Stimulated activated CD8-positive, alpha-beta memory T cell treated with anti-CD3 and anti-CD28 coated beads, Interleukin-12 subunit alpha, Interleukin-12 subunit beta, amount 100 ng/mL, for 24 hours (primary cell): ENCODE measurements at regions not wholly inside any gene's neighbourhood (a gene's known extent, or its start where the extent isn't known, plus 50 kb on each side); places are given as distances from the start of the nearest gene placed in this dataset.
A peak's percentile ranks its signal among the peaks of the same experiment; 100 is the strongest.
"Not testable (repeated sequence)": the region's sequence is repeated elsewhere in the genome, so short reads cannot be mapped to it uniquely, and the experiment has no call there.

Experiments used
- DNase-seq: peaks from one replicate; pipeline ENCODE4 v3.0.0-alpha.2; 2020; ENCODE audit errors: extremely low read depth

DNA sequence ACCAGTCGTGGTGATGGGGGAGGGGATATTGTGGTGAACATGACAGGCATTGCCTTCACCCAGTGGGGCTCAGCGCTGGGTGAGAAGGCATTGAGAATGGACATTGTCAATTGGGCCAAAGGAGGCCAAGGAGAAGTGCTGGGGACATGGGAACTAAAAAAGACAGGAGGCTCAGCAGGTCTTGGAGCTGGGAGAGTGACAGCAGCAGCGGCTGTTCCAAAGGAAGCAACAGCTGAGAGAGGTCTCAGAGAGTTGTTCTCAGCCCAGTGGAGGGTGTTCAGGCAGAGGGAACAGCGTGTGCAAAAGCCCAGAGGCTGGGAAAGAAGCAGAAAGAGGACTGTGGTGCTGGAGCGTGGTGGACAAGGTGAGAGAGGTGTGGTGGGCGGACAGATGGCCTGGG, 56.6 kb upstream of the ASNS start:
- not testable (repeated sequence) for DNase-seq

DNA sequence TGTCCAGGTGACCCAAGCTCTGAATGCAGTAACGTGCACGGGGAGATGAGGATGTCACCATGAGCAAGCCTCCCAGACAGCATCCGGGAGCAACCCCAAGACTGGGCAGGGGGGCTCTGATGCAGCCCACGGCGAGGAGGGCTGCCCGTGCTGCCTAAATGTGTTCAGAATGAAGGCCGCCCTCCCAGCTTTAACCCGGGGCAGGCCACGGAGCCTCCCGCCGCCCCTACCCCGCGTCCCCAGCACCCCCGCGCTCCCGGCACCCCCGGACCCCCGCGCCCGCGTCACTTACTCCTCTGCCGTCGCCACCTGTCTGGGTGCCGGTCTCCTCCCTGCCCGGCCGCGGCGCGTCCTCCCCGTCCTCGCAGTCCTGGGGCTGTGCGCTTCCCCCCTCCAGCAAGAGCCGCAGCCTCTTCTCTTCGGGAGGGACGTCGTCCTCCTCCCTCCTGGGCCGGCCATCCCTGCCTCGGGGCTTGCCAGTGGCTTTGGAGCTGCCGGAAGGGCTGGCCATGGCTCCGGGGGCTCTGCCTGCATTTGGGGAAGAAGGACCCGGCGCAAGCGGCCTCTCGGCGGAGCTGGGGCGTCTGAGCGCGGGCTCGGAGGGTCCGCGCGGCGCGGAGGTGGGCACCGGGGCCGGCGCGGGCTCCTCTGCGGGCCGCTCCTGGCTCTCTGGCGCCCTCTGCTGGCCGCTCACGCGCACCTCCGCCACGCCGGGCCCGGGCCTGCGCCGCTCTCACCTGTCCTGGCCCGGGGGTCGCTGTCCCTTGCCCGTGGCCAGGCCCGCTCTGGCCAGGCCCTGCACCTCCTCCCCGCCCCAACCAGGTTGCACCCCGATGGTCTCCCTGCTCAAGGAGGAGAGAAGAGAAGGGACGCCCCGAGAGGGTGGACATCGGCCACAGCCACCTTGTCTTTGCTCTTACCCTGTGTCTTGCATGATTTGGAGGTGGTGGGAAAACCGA, 55.9 kb upstream of the ASNS start:
- DNase-seq = peak; percentile 37
